ENCODE measurements at regions not wholly inside any gene's neighbourhood (a gene's known extent, or its start where the extent isn't known, plus 50 kb on each side); places are given as distances from the start of the nearest gene placed in this dataset.

- RAD21 ChIA-PET (ENCODE audit: unreplicated experiment) = no interaction called here
- no peak overlapping the region for H3K9ac ChIP-seq (ENCODE audit: control insufficient read depth, insufficient read depth, low read length)
- no peaks in the 10 kb centered on the region for H3K4me1 ChIP-seq (ENCODE audit: control insufficient read depth, insufficient read depth, low read length)
- H4K20me1 ChIP-seq (ENCODE audit: control insufficient read depth, insufficient read depth) = no peaks in the 10 kb centered on the region
- no peak for FAIRE-seq
- H3K4me3 ChIP-seq = no peak overlapping the region
- ATAC-seq = no peak
- H3K36me3 ChIP-seq (ENCODE audit: control insufficient read depth in 2 of 2, insufficient read depth in 2 of 2, low read length in 1 of 2) = no peaks in the 10 kb centered on the region
- POLR2A ChIA-PET = no interaction called here
- 27% methylated on average over 8 of the region's 8 CpGs for WGBS (ENCODE audit: insufficient coverage, insufficient replicate concordance, low lambda C conversion rate, missing lambda C conversion rate)
- no peaks in the 10 kb centered on the region for H3K79me2 ChIP-seq (ENCODE audit: control insufficient read depth, insufficient read depth, low read length)
- H3K4me2 ChIP-seq (ENCODE audit: control insufficient read depth, insufficient read depth) = no peak overlapping the region
- in situ Hi-C loops (cut with MboI) (no loop called here), intact Hi-C loops (cut with micrococcal nuclease; ENCODE audit: unreplicated experiment) (no loop called here)
- DNase-seq (ENCODE audit: low read depth, low spot score) = no peak
- TF ChIP-seq ZSCAN29 (IDR thresholded peaks at IDR 0.05) (no peak), STAT1 (conservative IDR thresholded peaks at IDR 0.05) (no peak), BACH1 (IDR thresholded peaks at IDR 0.05; ENCODE audit: borderline replicate concordance) (no peak), EP300 (IDR thresholded peaks at IDR 0.05; ENCODE audit: borderline replicate concordance in 1 of 2, control insufficient read depth in 1 of 2, low read depth in 2 of 2, low read length in 2 of 2) (no peak), ZNF24 (IDR thresholded peaks at IDR 0.05) (no peak), RAD21 (IDR thresholded peaks at IDR 0.05; ENCODE audit: insufficient read depth, low read depth, low read length) (no peak), SREBF2 (IDR thresholded peaks at IDR 0.05; ENCODE audit: low read length) (no peak), IKZF1 (conservative IDR thresholded peaks at IDR 0.05) (no peak)
- SMC1A ChIA-PET (ENCODE audit: uncharacterized antibody, unreplicated experiment) = interaction anchor here (1.1 kb wide), 1 partner anchor 10 kb away, joined by 3 read pairs; no protein-coding TSS in a partner anchor
- no TSS peak for BruUV-seq (replicated peaks)
- CTCF ChIA-PET = no interaction called here
- H3K9me3 ChIP-seq (replicated peaks; ENCODE audit: control insufficient read depth, insufficient read depth, low read length) = no peaks in the 10 kb centered on the region
- no peaks in the 10 kb centered on the region for H3K27me3 ChIP-seq (replicated peaks in 1 of 2; ENCODE audit: control insufficient read depth in 2 of 2, insufficient read depth in 2 of 2, low read length in 1 of 2)
- no peak overlapping the region for H2AFZ ChIP-seq (ENCODE audit: control insufficient read depth, low read depth, low read length)
- no peak overlapping the region for H3K27ac ChIP-seq (ENCODE audit: control insufficient read depth, insufficient read depth)
Measured at GRCh38 chr13:74246487-74246886, 112.3 kb upstream of the KLF12 start.

- SMC1A ChIA-PET (ENCODE audit: uncharacterized antibody, unreplicated experiment) = no interaction called here
- no peak for DNase-seq (ENCODE audit: low read depth, low spot score)
- no peak overlapping the region for H3K4me3 ChIP-seq
- RAD21 ChIA-PET (ENCODE audit: unreplicated experiment) = no interaction called here
- no peaks in the 10 kb centered on the region for H3K27me3 ChIP-seq (replicated peaks in 1 of 2; ENCODE audit: control insufficient read depth in 2 of 2, insufficient read depth in 2 of 2, low read length in 1 of 2)
- intact Hi-C loops (cut with micrococcal nuclease; ENCODE audit: unreplicated experiment) (no loop called here), in situ Hi-C loops (cut with MboI) (no loop called here)
- no peaks in the 10 kb centered on the region for H3K9me3 ChIP-seq (replicated peaks; ENCODE audit: control insufficient read depth, insufficient read depth, low read length)
- H3K9ac ChIP-seq (ENCODE audit: control insufficient read depth, insufficient read depth, low read length) = no peak overlapping the region
- BruUV-seq (replicated peaks) = no TSS peak
- no peak for FAIRE-seq
- H3K79me2 ChIP-seq (ENCODE audit: control insufficient read depth, insufficient read depth, low read length) = no peaks in the 10 kb centered on the region
- H3K27ac ChIP-seq (ENCODE audit: control insufficient read depth, insufficient read depth) = no peak overlapping the region
- no peak overlapping the region for H3K4me2 ChIP-seq (ENCODE audit: control insufficient read depth, insufficient read depth)
- ATAC-seq = no peak
- H3K36me3 ChIP-seq (ENCODE audit: control insufficient read depth in 2 of 2, insufficient read depth in 2 of 2, low read length in 1 of 2) = no peaks in the 10 kb centered on the region
- CTCF ChIA-PET = no interaction called here
- 25% methylated on average over 5 of the region's 5 CpGs for WGBS (ENCODE audit: insufficient coverage, insufficient replicate concordance, low lambda C conversion rate, missing lambda C conversion rate)
- H2AFZ ChIP-seq (ENCODE audit: control insufficient read depth, low read depth, low read length) = no peak overlapping the region
- H3K4me1 ChIP-seq (ENCODE audit: control insufficient read depth, insufficient read depth, low read length) = no peaks in the 10 kb centered on the region
- POLR2A ChIA-PET = no interaction called here
- no peaks in the 10 kb centered on the region for H4K20me1 ChIP-seq (ENCODE audit: control insufficient read depth, insufficient read depth)
- TF ChIP-seq ZBED1 (IDR thresholded peaks at IDR 0.05; ENCODE audit: borderline replicate concordance) (no peak), GABPA (IDR thresholded peaks at IDR 0.05; ENCODE audit: low read depth) (no peak), TAF1 (IDR thresholded peaks at IDR 0.05; ENCODE audit: borderline replicate concordance, low read depth, low read length) (no peak), IRF5 (IDR thresholded peaks at IDR 0.05; ENCODE audit: borderline replicate concordance) (no peak), CHD2 (IDR thresholded peaks at IDR 0.05; ENCODE audit: borderline replicate concordance, low read depth, low read length) (no peak), RCOR1 (conservative IDR thresholded peaks at IDR 0.05; ENCODE audit: low read depth, low read length) (no peak), RB1 (IDR thresholded peaks at IDR 0.05; ENCODE audit: borderline replicate concordance) (no peak), PBX3 (IDR thresholded peaks at IDR 0.05; ENCODE audit: insufficient replicate concordance, low read depth, low read length) (no peak), CREB1 (IDR thresholded peaks at IDR 0.05; ENCODE audit: low read depth) (no peak)
Measured at GRCh38 chr13:74243637-74244526, 109.7 kb upstream of the KLF12 start.
